ENCODE measurements at regions not wholly inside any gene's neighbourhood (a gene's known extent, or its start where the extent isn't known, plus 50 kb on each side); places are given as distances from the start of the nearest gene placed in this dataset.

DNA sequence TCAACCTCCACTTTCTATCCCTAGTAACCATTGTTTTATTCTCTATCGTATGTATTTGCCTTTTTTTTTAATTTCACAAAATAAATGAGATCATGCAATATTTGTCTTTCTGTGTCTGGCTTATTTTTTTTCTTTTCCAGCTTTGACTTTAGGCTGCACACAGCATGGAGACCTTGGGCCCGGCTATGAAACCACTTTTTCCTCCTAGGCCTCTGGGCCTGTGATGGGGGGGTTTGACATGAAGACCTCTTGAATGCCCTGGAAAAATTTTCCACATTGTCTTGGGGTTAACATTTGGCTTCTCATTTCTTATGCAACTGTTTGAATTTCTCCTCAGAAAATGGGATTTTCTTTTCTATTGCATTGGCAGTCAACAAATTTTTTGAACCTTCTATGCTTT lies 100.2 kb upstream of the BTG3 start:
- Histone ChIP-seq H3K9me3 (no peaks in the 10 kb centered on the region), H3K4me1 (no peaks in the 10 kb centered on the region), H3K9ac (ENCODE audit: low read depth in 2 of 2, low read length in 2 of 2) (no peak overlapping the region), H3K27ac (no peak overlapping the region), H3K36me3 (no peaks in the 10 kb centered on the region), H3K4me3 (no peak overlapping the region), H3K27me3 (no peaks in the 10 kb centered on the region)
- intact Hi-C loops (cut with DNase I) = no loop called here
- TF ChIP-seq, protein P1, sequence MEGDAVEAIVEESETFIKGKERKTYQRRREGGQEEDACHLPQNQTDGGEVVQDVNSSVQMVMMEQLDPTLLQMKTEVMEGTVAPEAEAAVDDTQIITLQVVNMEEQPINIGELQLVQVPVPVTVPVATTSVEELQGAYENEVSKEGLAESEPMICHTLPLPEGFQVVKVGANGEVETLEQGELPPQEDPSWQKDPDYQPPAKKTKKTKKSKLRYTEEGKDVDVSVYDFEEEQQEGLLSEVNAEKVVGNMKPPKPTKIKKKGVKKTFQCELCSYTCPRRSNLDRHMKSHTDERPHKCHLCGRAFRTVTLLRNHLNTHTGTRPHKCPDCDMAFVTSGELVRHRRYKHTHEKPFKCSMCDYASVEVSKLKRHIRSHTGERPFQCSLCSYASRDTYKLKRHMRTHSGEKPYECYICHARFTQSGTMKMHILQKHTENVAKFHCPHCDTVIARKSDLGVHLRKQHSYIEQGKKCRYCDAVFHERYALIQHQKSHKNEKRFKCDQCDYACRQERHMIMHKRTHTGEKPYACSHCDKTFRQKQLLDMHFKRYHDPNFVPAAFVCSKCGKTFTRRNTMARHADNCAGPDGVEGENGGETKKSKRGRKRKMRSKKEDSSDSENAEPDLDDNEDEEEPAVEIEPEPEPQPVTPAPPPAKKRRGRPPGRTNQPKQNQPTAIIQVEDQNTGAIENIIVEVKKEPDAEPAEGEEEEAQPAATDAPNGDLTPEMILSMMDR (IDR thresholded peaks at IDR 0.05) = no peak
- DNase-seq = no peak

DNA sequence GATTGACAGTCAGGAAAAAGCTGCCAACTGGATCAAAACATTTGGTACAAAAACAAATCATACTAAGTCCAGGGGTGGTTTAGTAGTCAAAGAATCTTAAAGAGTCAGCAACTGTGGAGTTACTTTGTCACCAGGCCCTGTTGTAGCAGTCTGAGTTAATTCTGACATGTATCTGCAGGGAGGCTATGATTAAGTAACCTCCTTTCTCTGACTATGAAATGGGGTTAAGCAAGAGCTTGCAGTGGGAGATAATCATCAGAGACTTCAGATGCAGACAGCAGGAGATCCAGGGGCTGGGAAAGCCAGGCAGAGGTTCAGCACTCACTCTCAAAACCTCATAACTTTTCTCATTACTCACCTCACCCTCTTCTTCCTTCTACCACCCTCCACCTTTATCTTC lies 99.2 kb upstream of the BTG3 start:
- Histone ChIP-seq H3K9me3 (no peaks in the 10 kb centered on the region), H3K4me1 (no peaks in the 10 kb centered on the region), H3K27me3 (no peaks in the 10 kb centered on the region), H3K4me3 (no peak overlapping the region), H3K27ac (no peak overlapping the region), H3K9ac (ENCODE audit: low read depth in 2 of 2, low read length in 2 of 2) (no peak overlapping the region), H3K36me3 (no peaks in the 10 kb centered on the region)
- TF ChIP-seq, protein P1 (IDR thresholded peaks at IDR 0.05) = no peak
- intact Hi-C loops (cut with DNase I) = no loop called here
- DNase-seq = no peak

DNA sequence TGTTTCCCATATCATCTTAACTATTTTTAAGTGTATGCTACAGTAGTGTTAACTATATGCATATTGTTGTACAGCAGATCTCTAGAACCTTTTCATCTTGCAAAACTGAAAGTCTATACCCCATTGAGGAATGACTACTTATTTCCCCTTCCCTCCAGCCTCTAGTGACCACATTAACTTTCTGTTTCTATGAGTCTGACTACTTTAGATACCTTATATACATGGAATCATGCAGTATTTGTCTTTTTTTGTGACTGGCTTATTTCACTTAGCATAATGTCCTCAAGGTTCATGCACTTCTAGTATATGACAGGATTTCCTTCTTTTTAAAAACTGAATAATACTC lies 96.5 kb upstream of the BTG3 start:
- Histone ChIP-seq H3K27ac (no peak overlapping the region), H3K27me3 (no peaks in the 10 kb centered on the region), H3K36me3 (no peaks in the 10 kb centered on the region), H3K4me3 (no peak overlapping the region), H3K9ac (ENCODE audit: low read depth in 2 of 2, low read length in 2 of 2) (no peak overlapping the region), H3K9me3 (no peaks in the 10 kb centered on the region), H3K4me1 (no peaks in the 10 kb centered on the region)
- TF ChIP-seq, protein P1 (IDR thresholded peaks at IDR 0.05) = no peak
- DNase-seq = no peak
- intact Hi-C loops (cut with DNase I) = no loop called here

DNA sequence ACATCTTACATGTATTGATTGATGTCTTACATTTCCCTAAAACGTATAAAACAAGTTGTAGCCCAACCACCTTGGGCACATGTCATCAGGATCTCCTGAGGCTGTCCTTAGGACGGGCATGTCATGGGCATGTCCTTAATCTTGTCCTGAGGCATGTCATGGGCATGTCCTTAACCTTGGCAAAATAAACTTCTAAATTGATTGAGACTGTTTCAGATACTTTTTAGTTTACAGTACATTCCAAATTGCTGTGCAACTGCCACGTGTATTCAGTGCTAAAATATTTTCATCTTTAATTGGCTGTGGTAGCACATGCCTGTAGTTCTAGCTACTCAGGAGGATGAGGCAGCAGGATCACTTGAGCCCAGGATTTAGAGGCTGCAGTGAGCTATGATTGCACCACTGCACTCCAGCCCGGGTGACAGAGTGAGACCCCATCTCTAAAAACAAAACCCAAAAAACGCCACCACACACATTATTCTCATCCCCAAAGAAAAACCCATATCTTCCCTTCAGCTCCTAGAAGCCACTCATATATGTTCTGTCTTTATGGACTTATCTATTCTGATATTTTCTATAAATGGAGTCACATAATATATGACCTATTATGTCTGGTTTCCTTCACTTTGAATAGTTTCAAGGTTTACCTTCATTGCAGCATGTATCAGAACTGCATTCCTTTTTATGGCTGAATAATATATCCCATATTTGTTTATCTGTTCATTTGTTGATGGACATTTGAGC lies 96.0 kb upstream of the BTG3 start:
- TF ChIP-seq, protein P1 (IDR thresholded peaks at IDR 0.05) = no peak
- H3K27ac ChIP-seq = no peak overlapping the region
- DNase-seq = no peak
- intact Hi-C loops (cut with DNase I) = no loop called here
- H3K4me3 ChIP-seq = no peak overlapping the region
- no peaks in the 10 kb centered on the region for H3K4me1 ChIP-seq
- no peaks in the 10 kb centered on the region for H3K9me3 ChIP-seq
- H3K36me3 ChIP-seq = no peaks in the 10 kb centered on the region
- H3K9ac ChIP-seq (ENCODE audit: low read depth in 2 of 2, low read length in 2 of 2) = no peak overlapping the region
- no peaks in the 10 kb centered on the region for H3K27me3 ChIP-seq

DNA sequence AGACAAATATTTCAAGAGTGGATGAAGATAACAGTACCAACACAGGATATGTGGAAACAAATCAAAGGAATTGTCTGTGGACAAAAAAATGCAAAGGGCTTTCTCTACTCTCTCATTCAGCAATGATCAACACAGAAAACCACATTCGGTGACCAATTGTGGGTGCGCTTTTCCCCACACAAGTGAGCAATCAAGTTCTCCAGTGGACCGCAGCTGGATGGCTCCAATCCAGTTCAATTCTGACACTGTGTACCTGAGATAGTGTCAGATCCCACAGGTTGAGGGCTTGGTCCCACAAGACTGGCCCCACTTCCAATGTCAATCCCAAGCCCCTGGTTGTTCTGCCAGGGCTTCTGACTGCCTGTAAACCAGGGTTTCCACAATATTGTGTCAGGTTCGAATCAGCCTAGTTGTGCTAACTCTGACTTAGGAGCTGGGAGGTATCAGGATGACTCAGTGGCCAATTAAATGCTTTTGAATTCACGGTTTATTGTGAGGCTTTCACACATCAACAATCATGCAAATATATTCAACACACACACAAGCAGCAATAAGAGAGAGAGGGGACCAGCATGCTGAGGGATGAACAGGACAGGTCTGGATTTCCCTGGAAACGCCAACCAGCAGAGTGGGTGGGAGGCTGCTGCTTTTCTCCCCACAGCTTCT lies 87.0 kb upstream of the BTG3 start:
- Histone ChIP-seq H3K27me3 (no peaks in the 10 kb centered on the region), H3K36me3 (no peaks in the 10 kb centered on the region), H3K4me1 (no peaks in the 10 kb centered on the region), H3K9ac (ENCODE audit: low read depth in 2 of 2, low read length in 2 of 2) (no peak overlapping the region), H3K4me3 (no peak overlapping the region), H3K9me3 (no peaks in the 10 kb centered on the region), H3K27ac (no peak overlapping the region)
- intact Hi-C loops (cut with DNase I) = no loop called here
- no peak for DNase-seq
- TF ChIP-seq, protein P1 (IDR thresholded peaks at IDR 0.05) = no peak
